Motor neuron (in vitro differentiated cells): ENCODE measurements at regions not wholly inside any gene's neighbourhood (a gene's known extent, or its start where the extent isn't known, plus 50 kb on each side); places are given as distances from the start of the nearest gene placed in this dataset.
"Not testable (repeated sequence)": the region's sequence is repeated elsewhere in the genome, so short reads cannot be mapped to it uniquely, and the experiment has no call there.

ENCODE experiments used
- ATAC-seq, 8 experiments: fragments of 200-7000 bp; cut with Tn5 transposase; replicated peaks in 6 of 8; 2 replicates each; pipeline ENCODE4 v1.8.0; 2021; ENCODE audit warnings: mild to moderate bottlenecking in 8 of 8, moderate library complexity in 8 of 8
- H3K27ac ChIP-seq, 2 donors: fragments of 250-450 bp; sonication (Bioruptor Pico); 2 replicates each; pipeline ENCODE4 v1.9.0; 2021; ENCODE audit warnings: antibody characterized with exemption in 2 of 2, mild to moderate bottlenecking in 2 of 2, moderate library complexity in 1 of 2
- H3K4me1 ChIP-seq, 2 donors: fragments of 250-450 bp; sonication (Bioruptor Pico); replicated peaks in 1 of 2; 2 replicates each; pipeline ENCODE4 v1.6.1; 2021; ENCODE audit warnings: antibody characterized with exemption in 2 of 2, mild to moderate bottlenecking in 2 of 2, moderate library complexity in 1 of 2
- H3K4me3 ChIP-seq, 5 donors: fragments of 250-450 bp; sonication (Bioruptor Pico); 2 replicates each; pipeline ENCODE4 v1.9.0; 2021; ENCODE audit warnings: antibody characterized with exemption in 5 of 5, mild to moderate bottlenecking in 5 of 5, moderate library complexity in 4 of 5
- WGBS, 10 experiments: fragments of 450-650 bp; shearing (Covaris generic); methylation state at CpG; one replicate each; pipeline ENCODE4 v1.0.0; 2022; 5-methylcytosine and 5-hydroxymethylcytosine counted together
- in situ Hi-C, 9 experiments: fragments of 400-800 bp; cut with MboI; loops; one replicate each; pipeline ENCODE4 v1.15.0; 2021; ENCODE audit warnings: low sequenced_read_pairs in 9 of 9, low pct_unique_long_range_greater_than_20kb in 2 of 9; ENCODE audit not compliant: unreplicated experiment in 9 of 9

GRCh38 chrX:36904561-36904960 is 103.6 kb upstream of the FAM47C start:
- WGBS, 10 experiments, result 20% methylated on average over 2 of the region's 3 CpGs; no CpG with 5 or more reads in 9 of the 10 experiments
- in situ Hi-C loops, result not testable (repeated sequence)

GRCh38 chrX:36908801-36909675 is 99.1 kb upstream of the FAM47C start:
- WGBS, 10 experiments, result 0 to 100% (median 19%) methylated on average over 1 to 6 of the region's 6 CpGs; no CpG with 5 or more reads in 2 of the 10 experiments
- H3K4me1 ChIP-seq, result no peaks in the 10 kb centered on the region
- H3K4me3 ChIP-seq, result no peak overlapping the region
- in situ Hi-C loops, result no loop called here
- peak in 1 of 8 experiments; percentile 39 for ATAC-seq
- no peak overlapping the region for H3K27ac ChIP-seq

More at GRCh38 chrX:36904561-36904960, 103.6 kb upstream of the FAM47C start:
- not testable (repeated sequence) for H3K4me1 ChIP-seq, H3K4me3 ChIP-seq, H3K27ac ChIP-seq, ATAC-seq

- in situ Hi-C loops, result no loop called here
- H3K27ac ChIP-seq, result no peak overlapping the region
- H3K4me3 ChIP-seq, result no peak overlapping the region
- ATAC-seq, result peak in 1 of 8 experiments; percentile 28
- 0 to 83% (median 25%) methylated on average over 1 to 4 of the region's 4 CpGs; no CpG with 5 or more reads in 4 of the 10 experiments for WGBS, 10 experiments
- H3K4me1 ChIP-seq, result no peaks in the 10 kb centered on the region
These were observed 98.5 kb upstream of the FAM47C start for GRCh38 chrX:36909676-36910030.

GRCh38 chrX:36913551-36913950 is 94.6 kb upstream of the FAM47C start:
- Histone ChIP-seq H3K4me1 (no peaks in the 10 kb centered on the region), H3K4me3 (no peak overlapping the region), H3K27ac (no peak overlapping the region)
- ATAC-seq, result no peak
- 0 to 90% (median 60%) methylated on average over 1 to 3 of the region's 3 CpGs; no CpG with 5 or more reads in 3 of the 10 experiments for WGBS, 10 experiments
- in situ Hi-C loops, result no loop called here

GRCh38 chrX:36916941-36917340 is 91.2 kb upstream of the FAM47C start:
- Histone ChIP-seq H3K4me1 (no peaks in the 10 kb centered on the region), H3K27ac (no peak overlapping the region), H3K4me3 (no peak overlapping the region)
- in situ Hi-C loops, result no loop called here
- no peak for ATAC-seq
- WGBS, 10 experiments, result 0 to 83% (median 32%) methylated on average over 1 to 2 of the region's 2 CpGs; no CpG with 5 or more reads in 6 of the 10 experiments

- 0 to 57% (median 0%) methylated on average over 1 of the region's 1 CpG; no CpG with 5 or more reads in 5 of the 10 experiments for WGBS, 10 experiments
- Histone ChIP-seq H3K4me1 (no peaks in the 10 kb centered on the region), H3K4me3 (no peak overlapping the region), H3K27ac (no peak overlapping the region)
- no peak for ATAC-seq
- in situ Hi-C loops, result no loop called here
These were observed 80.5 kb upstream of the FAM47C start for GRCh38 chrX:36927712-36928111.

GRCh38 chrX:36930491-36930890 is 77.7 kb upstream of the FAM47C start:
- 0% methylated on average over 1 of the region's 1 CpG; no CpG with 5 or more reads in 6 of the 10 experiments for WGBS, 10 experiments
- in situ Hi-C loops, result no loop called here
- ATAC-seq, result no peak
- H3K4me3 ChIP-seq, result no peak overlapping the region
- no peak overlapping the region for H3K27ac ChIP-seq
- H3K4me1 ChIP-seq, result no peaks in the 10 kb centered on the region

- no peak for ATAC-seq
- 0 to 100% (median 84%) methylated on average over 1 to 5 of the region's 5 CpGs; no CpG with 5 or more reads in 3 of the 10 experiments for WGBS, 10 experiments
- H3K4me1 ChIP-seq, result no peaks in the 10 kb centered on the region
- in situ Hi-C loops, result no loop called here
- no peak overlapping the region for H3K4me3 ChIP-seq
- H3K27ac ChIP-seq, result no peak overlapping the region
These were observed 61.0 kb upstream of the FAM47C start for GRCh38 chrX:36947214-36947613.

GRCh38 chrX:36950495-36951253 is 57.5 kb upstream of the FAM47C start:
- 0 to 11% (median 5%) methylated on average over 1 to 3 of the region's 4 CpGs; no CpG with 5 or more reads in 5 of the 10 experiments for WGBS, 10 experiments
- no peak overlapping the region for H3K27ac ChIP-seq
- ATAC-seq, result no peak
- H3K4me1 ChIP-seq, result no peaks in the 10 kb centered on the region
- in situ Hi-C loops, result no loop called here
- H3K4me3 ChIP-seq, result no peak overlapping the region

- no peak overlapping the region for H3K27ac ChIP-seq
- in situ Hi-C loops, result no loop called here
- 28 to 66% methylated on average over 7 to 10 of the region's 91 CpGs; no CpG with 5 or more reads in 8 of the 10 experiments for WGBS, 10 experiments
- no peaks in the 10 kb centered on the region for H3K4me1 ChIP-seq
- ATAC-seq, result peak in 6 of 8 experiments; percentile 78 to 95 (median 92)
- peak overlapping the region; percentile 29 to 71 (median 44) for H3K4me3 ChIP-seq
These were observed 50.5 kb upstream of the FAM47C start for GRCh38 chrX:36957425-36958328.
